HepG2 (cell line): ENCODE measurements at regions not wholly inside any gene's neighbourhood (a gene's known extent, or its start where the extent isn't known, plus 50 kb on each side); places are given as distances from the start of the nearest gene placed in this dataset.

ENCODE experiments used
- FOXM1 ChIP-seq: sonication (generic); formaldehyde crosslinking; IDR thresholded peaks from 2 replicates; pipeline ENCODE4 v1.5.0; 2020; ENCODE audit warnings: missing genetic modification reagents
- GABPB1 ChIP-seq: IDR thresholded peaks from 2 replicates; pipeline ENCODE4 v1.6.1; 2016; ENCODE audit warnings: mild to moderate bottlenecking, missing genetic modification reagents, moderate library complexity, missing compliant biosample characterization

GRCh38 chr6:50654155-50654554 lies 59.2 kb upstream of the TFAP2D start:
- TF ChIP-seq GABPB1 (CRISPR knock-in tag) (no peak), FOXM1 (no peak)
